K562 (cell line): ENCODE measurements at regions not wholly inside any gene's neighbourhood (a gene's known extent, or its start where the extent isn't known, plus 50 kb on each side); places are given as distances from the start of the nearest gene placed in this dataset.

Experiments used
- ATAC-seq: fragments of 200-7000 bp; cut with Tn5 transposase; 3 replicates; pipeline ENCODE4 v1.9.1; 2020; ENCODE audit warnings: moderate library complexity
- BruUV-seq: library from RNA; stranded (reverse); fragments of 400-500 nt; replicated peaks from 2 replicates; lab custom pipeline; 2021; lab: Mats Ljungman, UMichigan
- CTCF ChIA-PET: fragments of 300-600 bp; formaldehyde crosslinking; extraction: SDS; loops from one replicate; lab custom pipeline; 2021; ENCODE audit warnings: low intra/inter-chr PET ratio; lab: Yijun Ruan, JAX
- POLR2A ChIA-PET: fragments of 300-600, 350-650 bp; sonication (Branson Sonifier 250); formaldehyde crosslinking; extraction: SDS; loops from one replicate; lab custom pipeline; 2021; ENCODE audit warnings: antibody characterized with exemption, inconsistent platforms; lab: Yijun Ruan, JAX
- DNase-seq, 4 experiments: peaks; one replicate each; pipeline versions ENCODE4 v3.0.0 to v3.0.0-alpha.2; 2011 to 2018; ENCODE audit warnings: low spot score in 3 of 4, mixed read lengths in 3 of 4; ENCODE audit errors: extremely low read depth in 1 of 4
- FAIRE-seq: peaks from 2 replicates; lab custom pipeline; 2011; peaks lifted over from hg19 to GRCh38; lab: Jason Lieb, UNC
- H2AFZ ChIP-seq: 2 replicates; pipeline ENCODE4 v1.6.0; 2011; ENCODE audit warnings: low read depth, low read length, control low read depth, inconsistent platforms
- H3K27ac ChIP-seq: fragments of 200-600 bp; 3 replicates; pipeline ENCODE4 v1.8.0; 2011; ENCODE audit warnings: low read depth, mild to moderate bottlenecking, control low read depth, inconsistent platforms, low read length, moderate library complexity, mixed read lengths; ENCODE audit errors: extremely low read depth
- H3K27me3 ChIP-seq, 2 experiments: fragments of 300-600 bp in 1 of 2; 2 replicates in 1 of 2; 3 replicates in 1 of 2; pipeline versions ENCODE4 v1.6.0 to v1.8.0; 2011; ENCODE audit warnings: inconsistent platforms in 2 of 2, low read length in 2 of 2, mild to moderate bottlenecking in 1 of 2, mixed read lengths in 1 of 2, moderate library complexity in 1 of 2; ENCODE audit not compliant: control insufficient read depth in 2 of 2, insufficient read depth in 2 of 2
- H3K36me3 ChIP-seq: fragments of 300-600 bp; 3 replicates; pipeline ENCODE4 v1.8.0; 2011; ENCODE audit warnings: mild to moderate bottlenecking, low read length, inconsistent platforms; ENCODE audit not compliant: control insufficient read depth, insufficient read depth
- H3K4me1 ChIP-seq, 2 experiments: fragments of 200-600 bp in 1 of 2; replicated peaks in 1 of 2; 2 replicates in 1 of 2; 3 replicates in 1 of 2; pipeline versions ENCODE4 v1.5.1 to v1.8.0; 2011; ENCODE audit warnings: inconsistent platforms in 2 of 2, low read length in 2 of 2, mild to moderate bottlenecking in 1 of 2, mixed read lengths in 1 of 2, moderate library complexity in 1 of 2; ENCODE audit not compliant: control insufficient read depth in 2 of 2, insufficient read depth in 2 of 2
- H3K4me2 ChIP-seq: 2 replicates; pipeline ENCODE4 v1.6.1; 2011; ENCODE audit warnings: low read length, control low read depth, inconsistent platforms, mixed read lengths; ENCODE audit not compliant: insufficient read depth
- H3K4me3 ChIP-seq: fragments of 200-600 bp; sonication (generic), shearing (Covaris generic); 2 replicates; pipeline ENCODE4 v1.5.1; 2016; ENCODE audit warnings: control low read depth, inconsistent platforms
- H3K79me2 ChIP-seq: fragments of 200-600 bp; 3 replicates; pipeline ENCODE4 v1.8.0; 2011; ENCODE audit warnings: low read length, inconsistent platforms; ENCODE audit not compliant: control insufficient read depth, insufficient read depth
- H3K9ac ChIP-seq, 2 experiments: 2 replicates each; pipeline versions ENCODE4 v1.6.0 to v1.6.1; 2011; ENCODE audit warnings: low read depth in 2 of 2, low read length in 2 of 2, control low read depth in 1 of 2, inconsistent platforms in 1 of 2, mild to moderate bottlenecking in 1 of 2, mixed read lengths in 1 of 2; ENCODE audit not compliant: insufficient read depth in 1 of 2
- H3K9me1 ChIP-seq: one replicate; pipeline ENCODE4 v1.6.0; 2011; ENCODE audit warnings: inconsistent platforms, mild to moderate bottlenecking, low read length, moderate library complexity; ENCODE audit not compliant: control insufficient read depth, insufficient read depth
- H3K9me3 ChIP-seq: replicated peaks from 2 replicates; pipeline ENCODE4 v1.5.1; 2011; ENCODE audit warnings: low read depth, low read length, inconsistent platforms; ENCODE audit not compliant: control insufficient read depth, insufficient read depth
- H4K20me1 ChIP-seq: replicated peaks from 2 replicates; pipeline ENCODE4 v1.6.1; 2011; ENCODE audit warnings: low read length, inconsistent platforms, mixed read lengths; ENCODE audit not compliant: control insufficient read depth, insufficient read depth
- HNRNPK ChIP-seq: fragments of 200-400 bp; formaldehyde crosslinking; IDR thresholded peaks from one replicate; pipeline ENCODE4 v1.6.1; 2018; ENCODE audit warnings: mild to moderate bottlenecking, low read depth, low read length; ENCODE audit not compliant: poor library complexity, severe bottlenecking
- LEF1 ChIP-seq: fragments of 450-650 bp; IDR thresholded peaks from 2 replicates; pipeline ENCODE4 v1.6.1; 2016; ENCODE audit warnings: mild to moderate bottlenecking
- SAFB ChIP-seq: fragments of 200-400 bp; formaldehyde crosslinking; IDR thresholded peaks from 2 replicates; pipeline ENCODE4 v1.6.1; 2017; ENCODE audit warnings: low read depth, low read length, borderline replicate concordance
- WGBS: fragments of 100-300 bp; shearing (Covaris generic); methylation state at CpG from one replicate; pipeline ENCODE4 v1.1.6; 2016; ENCODE audit warnings: low coverage, mixed read lengths; ENCODE audit not compliant: insufficient coverage; ENCODE audit errors: missing lambda C conversion rate; 5-methylcytosine and 5-hydroxymethylcytosine counted together
- in situ Hi-C: fragments of 300-500 bp; cut with MboI; formaldehyde crosslinking; loops from 4 replicates; pipeline ENCODE4 v1.15.0; 2018; ENCODE audit warnings: inconsistent platforms, mixed read lengths
- intact Hi-C: fragments of 100-400 bp; cut with micrococcal nuclease; formaldehyde crosslinking; loops from 2 replicates; pipeline ENCODE4 v1.14.2; 2022
- TF ChIP-seq, protein P1 (sequence below): fragments of 250-450 bp; sonication (Bioruptor Pico); IDR thresholded peaks from 2 replicates; pipeline ENCODE4 v1.8.0; 2022; ENCODE audit warnings: moderate library complexity, mild to moderate bottlenecking, inconsistent platforms
- TF ChIP-seq, protein P2 (sequence below), 2 experiments: IDR thresholded peaks in 1 of 2; conservative IDR thresholded peaks in 1 of 2; 2 replicates each; pipeline ENCODE4 v1.6.1; 2016; ENCODE audit warnings: low read depth in 2 of 2, mild to moderate bottlenecking in 1 of 2, missing compliant biosample characterization in 1 of 2, missing genetic modification characterization in 1 of 2, moderate library complexity in 1 of 2
- TF ChIP-seq, protein P3 (sequence below): sonication (generic); formaldehyde crosslinking; IDR thresholded peaks from 2 replicates; pipeline ENCODE4 v1.8.1; 2023; ENCODE audit warnings: mild to moderate bottlenecking, missing genetic modification reagents
- TF ChIP-seq, protein P4 (sequence below): fragments of 250-450 bp; sonication (Bioruptor Pico); IDR thresholded peaks from 2 replicates; pipeline ENCODE4 v1.5.0; 2021
- TF ChIP-seq, protein P5 (sequence below): fragments of 250-450 bp; sonication (Bioruptor Pico); IDR thresholded peaks from 2 replicates; pipeline ENCODE4 v1.4.0; 2020

DNA sequence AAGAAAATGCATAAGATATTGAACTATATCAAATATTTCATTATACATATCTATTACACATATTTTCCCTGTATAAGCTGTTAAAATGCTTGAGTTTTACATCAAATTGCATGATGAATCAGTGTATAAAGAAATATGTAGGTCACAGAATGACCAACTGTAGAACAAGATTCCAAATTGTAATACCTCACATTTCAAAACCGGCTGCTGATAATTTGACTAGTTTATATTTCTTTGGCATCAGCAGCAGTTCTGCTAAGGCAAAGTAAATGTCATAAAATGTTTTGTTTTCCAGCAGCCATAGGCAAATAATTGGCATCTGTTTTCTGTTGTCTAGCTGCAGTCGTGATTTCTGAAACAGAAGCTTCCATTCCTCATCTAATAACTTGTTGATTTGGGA lies 633.9 kb downstream of the ARL4A start (continued):
- TF ChIP-seq, protein P1, sequence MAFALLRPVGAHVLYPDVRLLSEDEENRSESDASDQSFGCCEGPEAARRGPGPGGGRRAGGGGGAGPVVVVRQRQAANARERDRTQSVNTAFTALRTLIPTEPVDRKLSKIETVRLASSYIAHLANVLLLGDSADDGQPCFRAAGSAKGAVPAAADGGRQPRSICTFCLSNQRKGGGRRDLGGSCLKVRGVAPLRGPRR (CRISPR knock-in tag) = no peak
- TF ChIP-seq, protein P2, sequence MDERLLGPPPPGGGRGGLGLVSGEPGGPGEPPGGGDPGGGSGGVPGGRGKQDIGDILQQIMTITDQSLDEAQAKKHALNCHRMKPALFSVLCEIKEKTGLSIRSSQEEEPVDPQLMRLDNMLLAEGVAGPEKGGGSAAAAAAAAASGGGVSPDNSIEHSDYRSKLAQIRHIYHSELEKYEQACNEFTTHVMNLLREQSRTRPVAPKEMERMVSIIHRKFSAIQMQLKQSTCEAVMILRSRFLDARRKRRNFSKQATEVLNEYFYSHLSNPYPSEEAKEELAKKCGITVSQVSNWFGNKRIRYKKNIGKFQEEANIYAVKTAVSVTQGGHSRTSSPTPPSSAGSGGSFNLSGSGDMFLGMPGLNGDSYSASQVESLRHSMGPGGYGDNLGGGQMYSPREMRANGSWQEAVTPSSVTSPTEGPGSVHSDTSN (CRISPR knock-in tag; IDR thresholded peaks at IDR 0.05; ENCODE audit: low read depth) = no peak
- TF ChIP-seq, protein P2 (tag; conservative IDR thresholded peaks at IDR 0.05; ENCODE audit: low read depth) = no peak
- TF ChIP-seq, protein P3, sequence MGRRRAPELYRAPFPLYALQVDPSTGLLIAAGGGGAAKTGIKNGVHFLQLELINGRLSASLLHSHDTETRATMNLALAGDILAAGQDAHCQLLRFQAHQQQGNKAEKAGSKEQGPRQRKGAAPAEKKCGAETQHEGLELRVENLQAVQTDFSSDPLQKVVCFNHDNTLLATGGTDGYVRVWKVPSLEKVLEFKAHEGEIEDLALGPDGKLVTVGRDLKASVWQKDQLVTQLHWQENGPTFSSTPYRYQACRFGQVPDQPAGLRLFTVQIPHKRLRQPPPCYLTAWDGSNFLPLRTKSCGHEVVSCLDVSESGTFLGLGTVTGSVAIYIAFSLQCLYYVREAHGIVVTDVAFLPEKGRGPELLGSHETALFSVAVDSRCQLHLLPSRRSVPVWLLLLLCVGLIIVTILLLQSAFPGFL (CRISPR knock-in tag) = no peak

DNA sequence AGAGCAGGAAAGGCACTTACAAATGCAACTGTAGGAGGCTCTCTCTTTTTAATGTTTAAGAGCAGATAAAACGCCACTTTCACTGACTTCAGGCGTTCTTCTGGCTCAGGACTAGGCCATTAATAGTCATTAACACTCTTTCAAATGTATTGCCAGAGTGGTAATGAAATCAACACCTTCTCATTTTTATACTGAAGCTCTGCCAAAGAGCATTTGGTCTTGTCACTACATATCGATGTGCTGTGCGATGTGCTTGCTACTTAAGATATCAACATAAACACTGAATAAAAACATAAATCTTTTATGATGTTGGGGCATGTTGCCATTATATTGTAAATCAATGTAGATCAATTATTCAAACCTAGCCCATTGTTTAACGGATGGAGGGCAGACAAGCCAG lies 634.7 kb downstream of the ARL4A start:
- Histone ChIP-seq H3K4me3 (no peak overlapping the region), H3K9me1 (no peaks in the 10 kb centered on the region), H3K9me3 (no peaks in the 10 kb centered on the region), H4K20me1 (no peaks in the 10 kb centered on the region), H3K36me3 (no peaks in the 10 kb centered on the region), H3K9ac (no peak overlapping the region), H3K79me2 (no peaks in the 10 kb centered on the region), H2AFZ (no peak overlapping the region), H3K4me2 (no peak overlapping the region), H3K27ac (no peak overlapping the region), H3K4me1 (no peaks in the 10 kb centered on the region), H3K27me3 (no peaks in the 10 kb centered on the region)
- in situ Hi-C loops (no loop called here), intact Hi-C loops (no loop called here)
- POLR2A ChIA-PET = no interaction called here
- ATAC-seq = no peak
- no peak for DNase-seq
- TF ChIP-seq SAFB = no peak
- TF ChIP-seq HNRNPK = no peak
- TF ChIP-seq, protein P4, sequence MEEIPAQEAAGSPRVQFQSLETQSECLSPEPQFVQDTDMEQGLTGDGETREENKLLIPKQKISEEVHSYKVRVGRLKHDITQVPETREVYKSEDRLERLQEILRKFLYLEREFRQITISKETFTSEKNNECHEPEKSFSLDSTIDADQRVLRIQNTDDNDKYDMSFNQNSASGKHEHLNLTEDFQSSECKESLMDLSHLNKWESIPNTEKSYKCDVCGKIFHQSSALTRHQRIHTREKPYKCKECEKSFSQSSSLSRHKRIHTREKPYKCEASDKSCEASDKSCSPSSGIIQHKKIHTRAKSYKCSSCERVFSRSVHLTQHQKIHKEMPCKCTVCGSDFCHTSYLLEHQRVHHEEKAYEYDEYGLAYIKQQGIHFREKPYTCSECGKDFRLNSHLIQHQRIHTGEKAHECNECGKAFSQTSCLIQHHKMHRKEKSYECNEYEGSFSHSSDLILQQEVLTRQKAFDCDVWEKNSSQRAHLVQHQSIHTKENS = no peak
- TF ChIP-seq, protein P5, sequence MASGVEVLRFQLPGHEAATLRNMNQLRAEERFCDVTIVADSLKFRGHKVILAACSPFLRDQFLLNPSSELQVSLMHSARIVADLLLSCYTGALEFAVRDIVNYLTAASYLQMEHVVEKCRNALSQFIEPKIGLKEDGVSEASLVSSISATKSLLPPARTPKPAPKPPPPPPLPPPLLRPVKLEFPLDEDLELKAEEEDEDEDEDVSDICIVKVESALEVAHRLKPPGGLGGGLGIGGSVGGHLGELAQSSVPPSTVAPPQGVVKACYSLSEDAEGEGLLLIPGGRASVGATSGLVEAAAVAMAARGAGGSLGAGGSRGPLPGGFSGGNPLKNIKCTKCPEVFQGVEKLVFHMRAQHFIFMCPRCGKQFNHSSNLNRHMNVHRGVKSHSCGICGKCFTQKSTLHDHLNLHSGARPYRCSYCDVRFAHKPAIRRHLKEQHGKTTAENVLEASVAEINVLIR (CRISPR knock-in tag) = no peak
- no peak for TF ChIP-seq LEF1
- no peak for FAIRE-seq
- CTCF ChIA-PET = no interaction called here
- 1% methylated on average over 5 of the region's 5 CpGs for WGBS
- no TSS peak for BruUV-seq
